ENCODE measurements at regions not wholly inside any gene's neighbourhood (a gene's known extent, or its start where the extent isn't known, plus 50 kb on each side); places are given as distances from the start of the nearest gene placed in this dataset.

GRCh38 chrX:78456909-78457308, 129.5 kb upstream of the CYSLTR1 start:
- no peak for DNase-seq

GRCh38 chrX:78455901-78456300, 128.5 kb upstream of the CYSLTR1 start:
- DNase-seq = no peak

GRCh38 chrX:78452356-78452755, 124.9 kb upstream of the CYSLTR1 start:
- no peak for DNase-seq

- no peak for DNase-seq
These were observed 110.2 kb upstream of the CYSLTR1 start for GRCh38 chrX:78437621-78438020.

- no peak for DNase-seq
These were observed 101.8 kb upstream of the CYSLTR1 start for GRCh38 chrX:78429172-78429571.

GRCh38 chrX:78388663-78389062, 61.3 kb upstream of the CYSLTR1 start:
- no peak for DNase-seq

- no peak for DNase-seq
These were observed 60.0 kb upstream of the CYSLTR1 start for GRCh38 chrX:78387364-78387763.

- no peak for DNase-seq
These were observed 57.1 kb upstream of the CYSLTR1 start for GRCh38 chrX:78384486-78384885.

- DNase-seq = no peak
These were observed 56.2 kb upstream of the CYSLTR1 start for GRCh38 chrX:78383594-78383993.

- DNase-seq = no peak
These were observed 51.2 kb upstream of the CYSLTR1 start for GRCh38 chrX:78378476-78379115.

All from stimulated activated CD4-positive, alpha-beta T cell treated with anti-CD3 and anti-CD28 coated beads, Interleukin-4, amount 100 ng/mL, for 4 hours (primary cell).